GM19324 (cell line): ENCODE measurements at regions not wholly inside any gene's neighbourhood (a gene's known extent, or its start where the extent isn't known, plus 50 kb on each side); places are given as distances from the start of the nearest gene placed in this dataset.

Source experiments
- ATAC-seq: cut with Tn5 transposase; IDR thresholded peaks from one replicate; pipeline ENCODE4 v1.9.1; 2021; ENCODE audit warnings: mild to moderate bottlenecking, moderate library complexity; ENCODE audit not compliant: unreplicated experiment, low FRiP score

DNA sequence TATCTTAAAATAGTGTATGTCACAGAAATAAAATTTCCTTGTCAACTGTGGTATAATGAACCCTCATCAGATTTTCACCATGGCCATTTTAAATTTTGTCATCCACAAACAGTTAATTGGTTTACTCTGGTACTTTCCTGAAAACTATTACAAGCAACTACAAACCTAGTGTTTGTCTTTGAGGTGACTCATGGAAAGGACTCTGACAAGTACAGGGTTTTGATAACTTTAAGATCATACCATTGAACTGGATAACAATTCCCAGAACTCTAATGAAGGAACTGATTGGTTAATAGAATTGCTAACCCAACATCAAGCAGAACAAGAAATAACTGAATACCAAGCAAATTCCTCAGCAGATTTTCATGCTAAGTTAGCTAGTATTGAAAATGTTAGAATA is 237.7 kb upstream of the IPO5 start:
- no peak for ATAC-seq

GRCh38 chr13:97716746-97717145 is 236.7 kb upstream of the IPO5 start:
- no peak for ATAC-seq

- no peak for ATAC-seq
Measured at GRCh38 chr13:97719736-97720135, 233.7 kb upstream of the IPO5 start.

DNA sequence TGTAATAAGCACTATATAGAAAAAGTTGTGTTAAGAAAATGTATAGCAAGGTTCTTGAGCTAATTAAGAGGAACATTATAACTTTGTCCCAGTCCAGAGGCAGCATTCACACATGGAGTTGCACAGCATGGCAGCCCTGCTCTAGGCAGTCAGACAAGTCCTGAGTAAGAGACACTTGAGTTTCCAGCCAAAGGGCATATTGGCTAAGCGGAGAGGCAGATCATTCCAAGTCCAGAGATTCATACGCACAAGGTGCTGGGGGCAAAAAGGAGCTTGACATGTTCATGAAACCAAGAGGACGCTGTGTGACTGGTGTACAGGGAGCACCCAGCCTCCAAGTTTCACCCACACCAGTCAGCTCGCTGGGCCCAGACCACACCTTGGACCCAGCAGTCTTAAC is 232.6 kb upstream of the IPO5 start:
- no peak for ATAC-seq

- no peak for ATAC-seq
Measured at GRCh38 chr13:97723655-97724054, 229.8 kb upstream of the IPO5 start.

GRCh38 chr13:97724450-97724849 is 229.0 kb upstream of the IPO5 start:
- ATAC-seq = no peak

GRCh38 chr13:97726664-97727280 is 226.7 kb upstream of the IPO5 start:
- no peak for ATAC-seq

DNA sequence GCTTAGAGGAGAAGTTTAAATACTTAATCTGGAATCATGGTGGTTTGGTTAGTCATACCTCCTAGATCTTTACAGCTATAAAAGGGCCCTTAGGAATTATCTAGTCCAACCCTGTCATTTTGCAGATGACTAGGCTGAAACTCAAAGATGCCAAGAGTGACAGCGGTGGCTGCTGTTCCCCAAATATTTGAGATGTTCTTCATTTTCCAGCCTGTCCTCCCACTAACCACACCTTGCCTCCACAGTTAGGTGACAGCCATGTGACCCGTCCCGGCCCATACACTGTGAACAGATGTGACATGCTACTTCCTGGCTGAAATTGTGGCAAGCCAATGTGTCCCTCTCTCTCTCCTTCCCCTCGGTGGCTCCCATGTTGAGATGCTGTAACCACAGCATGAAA is 225.5 kb upstream of the IPO5 start:
- no peak for ATAC-seq

DNA sequence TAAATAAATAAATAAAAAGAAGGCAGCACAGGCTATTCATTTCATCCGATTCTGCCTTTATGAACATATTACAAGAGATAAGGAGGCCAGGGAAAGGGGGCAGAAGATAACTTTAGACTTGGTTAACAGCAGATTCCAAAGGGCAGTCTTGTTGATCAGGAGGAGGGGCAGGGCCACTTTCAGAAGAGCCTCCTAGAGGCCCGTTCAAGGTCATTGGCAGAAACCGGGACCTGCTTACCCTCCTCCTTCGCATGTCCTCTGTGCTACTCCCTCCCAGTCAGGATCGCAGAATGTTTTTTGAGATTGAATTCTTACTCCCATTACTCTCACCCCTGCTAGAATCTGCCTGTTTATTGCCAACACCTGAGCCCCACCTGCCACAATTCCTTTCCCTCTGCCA is 217.0 kb upstream of the IPO5 start:
- no peak for ATAC-seq

DNA sequence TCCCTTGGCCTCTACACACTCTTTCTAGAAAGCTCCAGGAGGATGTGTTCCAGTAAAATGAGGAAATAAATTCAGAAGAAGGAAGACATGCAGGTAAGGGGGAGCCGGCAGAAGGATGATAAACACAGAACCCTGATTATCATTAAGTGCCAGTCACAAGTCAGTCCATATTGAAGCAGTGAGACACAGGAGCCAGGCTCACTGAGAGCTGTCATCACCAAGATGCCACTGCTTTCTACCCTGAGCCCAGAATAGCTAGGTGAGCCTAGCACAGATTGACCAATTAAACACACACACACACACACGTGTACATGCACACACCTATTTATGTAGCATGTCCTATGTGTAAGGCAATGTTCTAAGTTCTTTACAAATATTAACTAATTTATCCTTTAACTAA is 211.4 kb upstream of the IPO5 start:
- ATAC-seq = no peak

DNA sequence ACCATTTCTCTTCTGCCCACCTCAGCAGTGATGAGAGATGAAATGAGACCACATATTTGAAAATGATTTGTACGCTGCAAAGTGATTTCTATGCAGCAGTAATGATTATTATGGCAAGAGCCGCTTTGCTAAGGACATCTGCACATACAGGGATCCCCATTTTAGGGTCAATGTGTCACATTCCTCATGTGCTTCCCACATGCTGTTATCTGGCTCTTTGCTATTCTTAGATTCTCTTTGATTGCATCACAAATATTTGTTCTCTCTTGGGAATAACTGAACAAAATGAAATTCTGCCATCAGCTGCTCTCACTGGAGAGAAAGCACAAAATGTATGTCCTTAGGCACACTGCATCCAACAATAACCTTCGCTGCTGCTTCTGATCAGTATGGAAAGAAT is 209.5 kb upstream of the IPO5 start:
- ATAC-seq = no peak

DNA sequence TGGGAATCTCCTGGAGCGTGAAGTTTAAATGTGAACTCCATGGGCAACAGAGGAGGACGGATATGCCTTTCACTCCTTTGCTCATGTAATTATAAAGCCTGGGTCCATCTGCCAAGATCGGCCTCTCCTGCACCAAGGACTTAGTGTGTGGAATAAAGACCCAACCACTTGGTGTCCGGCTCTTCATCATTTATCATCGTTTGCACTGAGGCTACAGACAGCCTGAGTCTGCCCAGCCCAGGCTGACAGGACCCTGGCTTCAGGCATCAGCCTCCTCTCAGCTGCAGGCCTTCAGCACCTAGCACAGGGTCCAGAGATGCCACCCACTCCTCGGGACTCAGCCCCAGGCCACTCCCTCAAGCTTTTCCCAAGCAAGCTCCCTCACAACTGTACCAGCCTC is 206.8 kb upstream of the IPO5 start:
- no peak for ATAC-seq

DNA sequence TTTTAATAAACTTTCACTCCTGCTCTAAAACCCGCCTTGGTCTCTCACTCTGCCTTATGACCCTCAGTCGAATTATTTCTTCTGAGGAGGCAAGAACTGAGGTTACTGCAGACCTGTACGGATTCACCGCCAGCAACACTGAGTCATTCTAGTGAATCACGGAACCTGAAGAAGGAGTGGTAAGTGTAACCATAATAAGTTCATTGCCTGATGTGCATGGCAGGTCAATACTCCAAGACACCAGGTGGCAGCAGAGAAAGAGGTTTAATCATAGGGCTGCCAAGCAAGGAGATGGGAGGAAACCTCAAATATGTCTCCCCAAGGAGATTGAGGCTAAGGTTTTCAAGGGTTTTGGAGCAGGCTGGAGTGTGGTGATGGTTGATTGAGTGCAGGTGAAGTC is 204.3 kb upstream of the IPO5 start:
- ATAC-seq = no peak

DNA sequence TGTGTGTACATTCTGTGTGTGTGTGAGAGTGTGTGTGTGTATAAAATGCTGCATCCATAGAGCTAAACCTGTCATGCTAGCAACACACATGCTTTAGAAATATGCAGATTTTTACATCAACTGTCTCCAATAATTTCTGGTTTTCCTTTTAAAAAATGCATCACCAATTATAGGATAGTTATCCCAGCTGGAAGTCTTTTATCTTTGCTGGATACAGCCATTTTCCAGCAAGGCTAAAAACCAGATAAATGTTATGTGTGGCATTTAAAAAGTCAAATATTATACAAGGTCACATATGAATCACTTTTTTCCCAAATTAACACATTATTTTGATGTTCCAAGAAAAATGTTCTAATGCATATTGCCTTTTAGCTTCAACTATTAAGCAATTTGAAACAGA is 202.0 kb upstream of the IPO5 start:
- no peak for ATAC-seq

GRCh38 chr13:97752961-97753668 is 200.4 kb upstream of the IPO5 start:
- no peak for ATAC-seq

DNA sequence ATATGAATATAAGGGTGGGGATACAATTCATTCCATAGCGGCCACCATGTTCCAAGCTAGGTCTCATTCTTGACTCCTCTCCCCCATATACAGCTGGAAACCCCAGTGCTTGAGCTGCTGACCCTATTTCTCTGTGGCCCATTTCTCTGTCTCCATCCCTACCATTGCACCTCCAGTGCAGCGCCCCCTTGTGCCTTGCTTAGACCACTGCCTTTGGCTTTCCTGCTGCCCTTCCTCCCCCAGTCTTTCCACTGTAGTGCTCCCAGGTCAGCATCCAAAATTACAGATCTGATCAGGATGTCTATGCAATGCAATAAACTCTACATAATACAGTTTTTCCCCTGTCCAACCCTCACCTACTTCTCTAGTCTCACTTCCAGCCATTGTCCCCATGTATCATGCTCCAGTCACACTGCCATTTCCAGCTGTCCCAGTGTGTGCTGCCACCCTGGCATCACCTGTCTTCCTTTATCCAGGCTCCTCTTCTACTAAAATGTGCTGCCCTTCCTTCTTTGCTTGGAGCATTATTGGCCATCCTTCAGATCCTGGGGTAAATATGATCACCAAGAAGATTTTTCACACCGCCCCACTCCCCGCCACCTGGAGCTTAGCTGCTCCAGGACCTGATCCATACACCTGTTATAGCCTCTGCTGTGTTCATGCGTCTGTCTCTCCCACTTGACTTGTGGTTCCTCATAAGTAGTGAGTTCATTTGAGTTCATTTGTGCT is 199.4 kb upstream of the IPO5 start:
- ATAC-seq = no peak

- ATAC-seq = no peak
Measured at GRCh38 chr13:97757807-97758206, 195.7 kb upstream of the IPO5 start.

- ATAC-seq = no peak
Measured at GRCh38 chr13:97758317-97758716, 195.2 kb upstream of the IPO5 start.

- no peak for ATAC-seq
Measured at GRCh38 chr13:97761796-97762540, 191.5 kb upstream of the IPO5 start.

DNA sequence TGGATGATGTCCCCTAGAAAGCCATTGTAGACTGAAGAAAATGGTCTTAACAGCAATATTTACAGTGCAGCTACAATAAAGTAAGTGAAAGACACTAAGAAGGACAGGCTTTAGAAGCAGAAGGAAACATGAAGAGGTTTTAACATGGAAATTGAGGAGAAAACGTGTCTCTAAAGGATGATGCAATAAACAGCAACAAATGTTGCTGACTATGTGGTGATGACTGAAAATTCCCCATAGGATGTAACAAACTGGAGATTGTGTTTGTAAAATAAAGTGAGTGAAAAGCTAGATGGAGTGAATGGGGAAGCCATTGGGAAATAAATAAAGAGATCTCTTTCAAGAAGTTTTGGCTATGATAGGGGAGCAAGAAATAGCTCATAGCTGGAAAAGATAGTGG is 186.7 kb upstream of the IPO5 start:
- no peak for ATAC-seq

GRCh38 chr13:97768134-97768533 is 185.3 kb upstream of the IPO5 start:
- ATAC-seq = no peak
